CD4-positive, alpha-beta T cell treated with Interleukin-2 at 100 ng/mL for 4 hours (primary cell): ENCODE measurements at regions not wholly inside any gene's neighbourhood (a gene's known extent, or its start where the extent isn't known, plus 50 kb on each side); places are given as distances from the start of the nearest gene placed in this dataset.
"Not testable (repeated sequence)": the region's sequence is repeated elsewhere in the genome, so short reads cannot be mapped to it uniquely, and the experiment has no call there.

Source experiments
- DNase-seq: peaks from one replicate; pipeline ENCODE4 v3.0.0-alpha.2; 2020; ENCODE audit warnings: low spot score

- no peak for DNase-seq
These were observed 161.0 kb downstream of the TRIB2 start for GRCh38 chr2:12877761-12878160.

- DNase-seq, result no peak
These were observed 162.9 kb downstream of the TRIB2 start for GRCh38 chr2:12879649-12880048.

GRCh38 chr2:12881952-12882351, 165.2 kb downstream of the TRIB2 start:
- DNase-seq, result no peak

DNA sequence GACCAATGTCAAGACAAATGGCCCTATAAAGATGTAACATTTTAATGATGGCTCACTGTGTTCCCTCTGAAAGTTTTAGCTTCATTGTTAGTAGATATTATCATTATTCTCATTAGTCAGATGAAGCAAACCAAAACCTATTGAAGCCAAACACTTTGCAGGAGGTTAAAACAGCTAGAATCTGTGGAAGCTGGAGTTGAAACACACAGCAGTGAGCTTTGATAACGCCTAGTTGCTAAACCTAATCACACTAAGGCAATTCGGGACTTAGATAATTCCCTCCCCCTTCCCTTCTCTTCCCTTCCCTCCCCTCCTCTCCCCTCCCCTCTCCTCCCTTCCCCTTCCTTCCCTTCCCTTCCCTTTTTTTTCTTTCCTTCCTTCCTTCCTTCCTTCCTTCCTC, 165.7 kb downstream of the TRIB2 start:
- no peak for DNase-seq

DNA sequence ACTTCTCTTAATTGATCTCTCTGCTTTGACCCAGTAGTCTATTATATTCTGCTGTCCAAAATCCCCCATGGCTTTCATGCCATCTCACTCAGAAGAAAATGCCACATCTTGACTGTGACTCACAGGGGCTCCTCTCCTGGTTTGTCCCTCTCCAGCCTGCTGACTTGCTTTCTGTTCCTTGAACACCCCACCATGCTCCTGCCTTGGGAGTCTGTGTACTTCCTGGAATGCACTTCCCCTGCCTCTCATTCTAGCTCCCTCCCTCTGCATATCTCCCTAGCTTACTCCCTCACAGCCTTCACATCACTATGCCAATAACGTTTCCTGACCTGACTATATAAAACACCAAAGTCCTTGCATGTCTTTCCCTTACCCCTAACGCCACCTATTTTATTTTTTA, 167.2 kb downstream of the TRIB2 start:
- no peak for DNase-seq

DNA sequence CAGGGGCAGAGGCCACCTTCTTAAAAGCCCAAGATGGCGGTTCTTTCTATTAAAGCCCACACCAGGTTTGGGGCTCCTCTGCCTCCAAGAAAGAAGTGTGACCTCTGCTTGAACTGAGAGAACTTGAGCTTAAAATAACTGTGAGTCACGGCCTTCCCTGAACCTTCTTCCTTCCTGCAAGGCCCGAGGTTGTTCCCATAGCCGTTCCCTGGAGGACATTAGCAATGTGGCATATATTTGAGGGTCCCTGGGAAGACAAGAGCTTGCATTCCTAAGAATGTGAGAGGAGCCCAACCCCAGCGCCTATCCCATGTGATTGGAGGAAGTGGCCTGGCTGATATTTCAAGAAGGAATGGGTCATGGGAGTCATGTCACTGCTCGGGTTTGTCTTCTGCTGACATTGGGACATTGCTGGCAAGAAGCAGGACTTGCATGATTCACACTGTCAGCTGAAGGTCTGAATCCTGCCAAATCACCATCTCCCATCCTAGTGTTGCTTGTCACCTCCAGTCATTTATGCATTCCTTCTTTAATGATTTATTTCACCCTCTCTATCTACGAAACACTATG, 168.1 kb downstream of the TRIB2 start:
- DNase-seq, result no peak

- no peak for DNase-seq
These were observed 173.3 kb downstream of the TRIB2 start for GRCh38 chr2:12890066-12890465.

DNA sequence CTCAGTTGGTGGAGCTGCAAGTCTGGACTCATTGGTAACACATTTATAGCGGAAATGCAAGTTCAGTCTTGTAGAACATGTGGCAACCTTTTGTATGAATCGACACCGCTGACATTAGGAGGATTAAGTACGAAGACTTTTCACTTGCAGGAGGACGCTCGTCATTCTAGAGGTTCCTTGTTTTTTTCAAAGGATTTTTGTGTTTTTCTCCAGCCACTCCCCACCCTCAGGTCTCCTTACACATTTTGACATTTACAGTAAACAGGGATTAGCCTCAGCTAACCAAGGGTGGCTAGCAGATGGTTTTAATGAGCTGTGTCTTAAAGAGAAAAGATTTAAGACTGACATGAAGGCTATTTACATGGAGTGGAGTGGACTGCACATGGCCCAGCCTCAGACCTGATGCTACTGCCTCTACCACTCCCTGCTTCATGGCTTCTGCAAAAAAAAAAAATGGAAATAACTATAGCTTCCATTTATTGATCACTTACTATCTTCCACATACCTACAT, 173.8 kb downstream of the TRIB2 start:
- no peak for DNase-seq

DNA sequence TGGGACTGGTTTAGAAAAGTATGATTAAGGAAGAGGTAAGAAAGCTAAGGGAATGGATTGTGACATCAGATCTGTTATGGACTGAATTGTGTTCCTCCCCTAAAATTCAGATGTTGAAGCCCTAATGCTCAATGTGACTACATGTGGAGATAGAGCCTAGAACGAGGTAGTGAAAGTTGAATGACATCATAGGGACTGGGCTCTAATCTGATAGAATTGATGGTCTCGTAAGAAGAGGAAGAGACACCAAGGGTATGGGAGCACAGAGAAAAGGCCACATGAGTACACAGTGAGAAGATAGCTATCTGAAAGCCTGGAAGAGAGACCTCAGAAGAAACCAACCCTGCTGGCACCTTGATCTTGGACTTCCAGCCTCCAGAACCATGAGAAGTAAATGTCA, 178.3 kb downstream of the TRIB2 start:
- DNase-seq, result no peak

DNA sequence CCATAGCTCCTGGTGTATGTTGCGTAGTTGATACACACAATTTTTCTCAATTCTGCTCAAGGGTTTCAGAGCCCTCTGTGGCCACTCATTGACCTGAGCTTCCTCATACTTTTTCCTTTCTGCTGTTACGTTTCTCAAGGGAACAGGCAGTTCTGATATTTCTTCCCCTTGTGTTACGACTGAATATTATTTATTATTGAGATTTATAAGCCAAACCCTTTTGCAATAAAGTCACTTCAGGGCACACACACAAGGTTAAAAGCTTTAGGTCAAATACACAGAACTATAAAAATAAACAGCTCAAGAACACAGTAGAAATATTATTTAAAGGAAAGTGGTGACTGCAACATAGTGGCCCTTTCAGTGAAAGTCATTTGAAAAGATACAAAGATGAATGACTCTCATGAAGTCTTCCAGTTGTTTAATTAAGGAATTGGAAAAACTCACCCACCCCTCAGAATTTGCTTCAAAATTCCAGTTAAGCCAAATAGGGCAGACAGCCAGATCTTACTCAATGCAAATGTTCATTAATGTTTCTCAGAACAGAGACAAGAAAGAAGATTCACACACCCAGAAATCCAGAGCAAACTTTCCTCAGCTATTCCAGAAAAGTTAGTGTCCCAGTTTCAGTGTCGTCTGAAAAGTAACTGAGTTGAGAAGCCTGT, 179.7 kb downstream of the TRIB2 start:
- no peak for DNase-seq

GRCh38 chr2:12897181-12897580, 180.4 kb downstream of the TRIB2 start:
- DNase-seq, result no peak

DNA sequence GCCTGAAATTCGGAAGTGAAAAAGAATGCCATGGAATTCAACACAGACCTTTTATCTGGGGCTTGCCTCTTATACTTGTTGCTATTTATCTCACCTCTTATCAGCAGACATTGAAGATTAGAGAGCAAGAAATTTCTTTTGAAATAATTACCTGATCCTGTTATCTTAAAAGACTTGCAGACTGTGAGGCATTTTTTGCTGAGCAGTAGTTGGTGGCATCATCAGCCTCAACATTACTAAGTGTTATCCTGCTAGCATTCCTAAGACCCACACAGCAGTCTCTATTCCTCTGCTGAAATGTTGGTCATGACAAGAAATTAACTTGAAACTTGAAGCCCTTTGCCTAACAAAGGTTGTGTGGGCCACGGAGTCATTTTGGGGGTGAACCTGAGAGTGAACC, 186.5 kb downstream of the TRIB2 start:
- no peak for DNase-seq

DNA sequence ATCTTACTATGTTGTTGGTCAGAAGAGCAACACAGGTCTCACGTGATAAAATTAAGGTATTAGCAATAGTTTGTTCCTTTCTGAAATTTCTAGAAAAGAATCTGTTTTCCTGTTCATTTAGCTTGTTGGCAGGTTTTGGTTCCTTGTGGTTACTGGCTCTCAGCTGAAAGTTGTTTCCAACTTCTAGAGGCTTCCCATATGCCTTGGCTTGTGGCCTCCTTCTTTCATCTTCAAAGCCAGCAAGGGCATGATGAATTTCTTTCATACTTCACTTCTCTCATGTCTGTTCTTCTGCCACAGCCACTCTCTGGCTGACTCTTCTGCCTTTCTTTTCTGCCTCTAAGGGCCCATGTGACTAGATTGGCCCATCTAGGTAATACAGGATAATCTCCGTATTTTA, 193.7 kb downstream of the TRIB2 start:
- no peak for DNase-seq

DNA sequence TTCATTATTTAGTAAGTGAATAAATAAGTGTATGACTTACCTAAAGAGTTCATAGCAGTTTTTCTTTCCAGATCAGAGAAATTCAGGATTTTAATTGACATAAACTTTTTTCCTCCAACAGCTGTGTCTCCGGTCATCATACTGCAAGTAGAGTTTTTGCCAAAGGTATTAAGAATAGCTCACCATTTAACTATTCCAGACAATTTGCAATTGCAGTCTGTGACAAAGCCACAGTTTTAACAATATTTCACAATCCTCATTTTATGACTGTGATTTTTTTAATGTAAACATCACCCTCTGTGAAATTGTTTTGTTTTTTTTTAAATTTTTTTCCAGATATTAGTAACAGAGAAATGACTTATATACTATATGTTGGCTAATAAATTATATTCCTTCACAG, 199.1 kb downstream of the TRIB2 start:
- DNase-seq, result no peak

- DNase-seq, result no peak
These were observed 201.6 kb downstream of the TRIB2 start for GRCh38 chr2:12918138-12918834.

- DNase-seq, result no peak
These were observed 202.2 kb downstream of the TRIB2 start for GRCh38 chr2:12918835-12919445.

DNA sequence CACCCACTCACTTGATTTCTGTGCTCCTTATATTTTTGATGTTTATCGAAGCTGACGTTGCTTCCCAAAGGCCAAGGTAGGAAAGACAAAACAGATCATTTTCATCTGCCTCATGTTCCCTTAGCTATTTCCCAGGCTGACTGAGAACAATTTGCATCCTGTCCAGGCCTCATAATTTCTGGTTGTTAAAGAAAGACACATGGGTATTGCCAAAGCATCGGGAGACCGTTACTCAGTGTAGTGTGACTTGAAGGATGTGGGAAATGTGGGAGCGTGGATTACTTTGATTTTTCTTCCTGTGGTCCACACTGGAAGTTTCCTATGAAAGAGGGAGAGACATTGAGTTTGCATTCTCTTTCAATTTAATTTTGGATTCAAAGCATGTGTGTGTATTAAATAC, 204.6 kb downstream of the TRIB2 start:
- no peak for DNase-seq

- DNase-seq, result no peak
These were observed 207.3 kb downstream of the TRIB2 start for GRCh38 chr2:12923907-12924610.

- DNase-seq, result not testable (repeated sequence)
These were observed 209.9 kb downstream of the TRIB2 start for GRCh38 chr2:12926641-12927040.

DNA sequence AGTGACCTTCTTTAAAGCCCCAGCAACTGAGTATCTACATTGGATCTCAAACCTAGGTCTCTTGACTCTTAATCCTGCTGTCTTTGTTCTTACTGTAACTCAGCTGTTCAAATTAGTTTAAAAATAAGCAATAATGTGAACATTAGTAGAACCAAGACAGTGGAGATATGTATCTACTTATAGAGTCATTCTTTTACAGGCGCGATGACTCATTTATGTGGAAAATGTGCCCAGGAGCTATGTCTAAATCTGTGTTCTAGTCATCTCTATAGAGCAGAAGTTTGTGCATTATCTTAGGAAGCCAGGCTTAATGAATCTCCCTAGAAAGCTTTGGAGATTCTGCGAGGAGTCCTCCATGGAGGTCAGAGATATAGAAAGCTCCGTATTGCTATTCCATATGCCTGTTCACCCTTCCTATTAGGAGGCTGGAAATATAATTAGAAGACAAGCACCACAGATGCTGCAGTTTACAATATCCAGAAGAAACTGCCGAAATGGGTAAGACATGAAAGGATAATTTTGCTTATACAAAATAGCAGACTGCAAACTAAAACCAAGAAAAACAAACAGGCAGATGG, 211.6 kb downstream of the TRIB2 start:
- no peak for DNase-seq

GRCh38 chr2:12928775-12929401, 212.2 kb downstream of the TRIB2 start:
- no peak for DNase-seq

DNA sequence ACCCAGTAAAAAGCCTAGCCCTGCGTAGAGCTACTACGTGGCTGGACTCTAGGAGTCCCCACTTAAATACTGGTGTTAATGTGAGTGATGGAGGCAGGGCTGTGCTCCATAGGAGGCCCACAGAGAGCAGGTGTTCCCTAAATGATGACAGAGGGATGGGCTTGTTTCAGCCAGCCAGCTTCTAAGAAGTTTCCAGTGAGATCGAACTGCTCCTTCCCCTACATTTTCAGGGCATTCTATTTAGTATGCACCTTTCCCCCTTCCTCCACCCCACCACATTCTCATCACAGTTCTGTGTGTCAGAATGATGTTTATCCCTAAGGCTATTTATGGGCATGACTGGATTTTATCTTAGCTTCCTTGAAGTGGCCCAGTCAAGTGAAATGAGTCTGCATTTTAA, 213.0 kb downstream of the TRIB2 start:
- no peak for DNase-seq
